ENCODE measurements at regions not wholly inside any gene's neighbourhood (a gene's known extent, or its start where the extent isn't known, plus 50 kb on each side); places are given as distances from the start of the nearest gene placed in this dataset.
A peak's percentile ranks its signal among the peaks of the same experiment; 100 is the strongest.

DNA sequence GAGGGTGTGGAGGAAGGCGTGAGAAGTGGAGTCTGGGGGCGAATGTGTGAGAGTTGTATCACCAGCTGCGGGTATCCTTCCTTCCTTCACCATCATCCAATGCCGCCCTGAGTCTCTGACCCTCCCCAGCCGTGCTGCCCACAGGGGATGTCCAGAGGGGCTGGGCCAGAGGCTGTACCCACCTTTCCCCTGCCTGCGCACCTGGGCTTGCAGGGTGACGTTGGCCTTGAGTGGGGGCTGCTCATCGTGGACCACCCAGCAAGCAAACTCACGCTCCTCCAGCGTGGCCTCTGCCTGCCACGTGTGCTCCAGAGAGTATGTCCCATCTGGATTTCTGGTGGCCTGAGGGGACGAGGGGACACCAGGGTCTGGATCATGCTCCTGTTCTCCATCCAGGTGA is 116.9 kb upstream of the SIRPA start:
- H3K27me3 Mint-ChIP-seq (ENCODE audit: low read depth): peaks cover 5% of the 10 kb centered on the region
- no peak overlapping the region for H3K4me3 Mint-ChIP-seq
- H3K4me1 Mint-ChIP-seq (ENCODE audit: low read depth): peaks cover 12% of the 10 kb centered on the region
- DNase-seq (ENCODE audit: low spot score): no peak
- no peaks in the 10 kb centered on the region for H3K9me3 Mint-ChIP-seq
- no peak overlapping the region for H3K27ac Mint-ChIP-seq
- H3K36me3 Mint-ChIP-seq (ENCODE audit: low read depth): no peaks in the 10 kb centered on the region

DNA sequence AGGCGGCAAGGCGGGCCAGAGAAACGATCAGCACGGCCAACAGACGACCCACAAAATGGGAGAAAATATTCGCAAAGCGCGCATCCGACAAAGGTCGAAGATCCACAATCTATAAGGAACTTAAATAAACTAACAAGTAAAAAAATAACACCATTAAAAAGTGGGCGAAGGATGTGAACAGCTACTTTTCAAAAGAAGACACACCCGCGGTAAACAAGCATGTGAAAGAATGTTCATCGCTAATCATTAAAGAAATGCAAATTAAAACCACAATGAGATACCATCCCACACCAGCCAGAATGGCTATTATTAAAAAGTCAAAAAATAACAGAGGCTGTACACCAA is 117.8 kb upstream of the SIRPA start:
- DNase-seq (ENCODE audit: low spot score): no peak
- Mint-ChIP-seq H3K27ac (no peak overlapping the region), H3K27me3 (ENCODE audit: low read depth) (peaks cover 5% of the 10 kb centered on the region), H3K36me3 (ENCODE audit: low read depth) (no peaks in the 10 kb centered on the region), H3K4me3 (peak overlapping the region; percentile 52), H3K4me1 (ENCODE audit: low read depth) (peaks cover 12% of the 10 kb centered on the region), H3K9me3 (no peaks in the 10 kb centered on the region)

DNA sequence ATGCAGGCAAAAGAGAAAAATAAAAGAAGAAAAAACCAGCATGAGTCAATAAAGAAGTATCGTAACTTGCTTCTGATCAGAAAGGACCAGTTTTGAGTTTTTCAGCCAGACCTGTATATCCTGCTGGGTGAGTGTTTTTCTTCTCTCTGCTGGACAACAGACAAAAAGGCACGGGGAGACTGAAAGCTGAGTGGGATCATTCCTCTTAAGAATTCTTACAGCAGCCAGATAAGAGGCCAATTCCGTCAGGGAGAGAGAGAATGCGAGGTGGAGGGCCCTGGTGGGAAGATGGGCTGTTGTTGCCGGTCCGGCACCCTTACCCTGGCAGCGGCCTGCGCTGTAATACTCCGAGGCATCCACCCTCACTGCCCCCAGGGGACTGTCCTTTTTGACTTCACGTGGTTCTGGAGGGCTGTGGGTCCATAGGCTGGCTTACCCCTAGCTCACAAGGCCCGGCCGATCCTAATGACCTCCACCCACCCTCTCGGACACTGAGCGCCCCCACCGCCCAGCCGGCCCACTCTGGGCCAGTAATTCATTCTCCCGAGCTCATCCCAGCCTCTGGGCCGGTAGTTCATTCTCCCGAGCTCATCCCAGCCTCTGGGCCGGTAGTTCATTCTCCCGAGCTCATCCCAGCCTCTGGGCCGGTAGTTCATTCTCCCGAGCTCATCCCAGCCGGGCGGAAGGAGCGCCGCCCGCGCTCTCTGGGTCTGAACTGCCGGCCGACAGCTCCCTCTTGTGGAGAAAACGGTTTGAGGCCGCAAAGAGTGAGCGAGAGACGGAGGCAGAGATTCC is 118.3 kb upstream of the SIRPA start:
- peak; percentile 75 for DNase-seq (ENCODE audit: low spot score)
- peak overlapping the region; percentile 52 for H3K4me3 Mint-ChIP-seq
- H3K4me1 Mint-ChIP-seq (ENCODE audit: low read depth): peaks cover 12% of the 10 kb centered on the region
- peaks cover 5% of the 10 kb centered on the region for H3K27me3 Mint-ChIP-seq (ENCODE audit: low read depth)
- no peak overlapping the region for H3K27ac Mint-ChIP-seq
- H3K9me3 Mint-ChIP-seq: no peaks in the 10 kb centered on the region
- H3K36me3 Mint-ChIP-seq (ENCODE audit: low read depth): no peaks in the 10 kb centered on the region

DNA sequence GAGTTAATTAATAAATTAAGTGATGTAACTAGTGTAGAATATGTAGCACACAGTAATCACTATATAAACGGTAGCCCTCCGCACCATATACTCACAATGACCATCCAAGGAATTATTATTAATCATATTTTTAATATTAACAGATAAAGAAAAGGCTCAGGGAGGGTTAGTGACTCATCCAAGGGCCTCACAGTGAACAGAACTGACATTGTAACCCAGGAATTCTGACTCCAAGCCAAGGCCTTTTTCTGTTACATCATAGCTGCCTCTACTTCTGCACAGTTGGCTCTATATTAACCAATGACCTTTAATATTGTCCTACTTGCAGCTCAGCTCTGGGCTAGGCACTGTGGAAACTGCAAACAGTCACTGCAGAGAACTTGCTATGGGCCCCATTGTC is 117.5 kb upstream of the SIRPG start:
- Mint-ChIP-seq H3K4me1 (ENCODE audit: low read depth) (peaks cover 12% of the 10 kb centered on the region), H3K27me3 (ENCODE audit: low read depth) (peaks cover 2% of the 10 kb centered on the region), H3K9me3 (no peaks in the 10 kb centered on the region), H3K36me3 (ENCODE audit: low read depth) (no peaks in the 10 kb centered on the region), H3K4me3 (no peak overlapping the region), H3K27ac (no peak overlapping the region)
- no peak for DNase-seq (ENCODE audit: low spot score)

DNA sequence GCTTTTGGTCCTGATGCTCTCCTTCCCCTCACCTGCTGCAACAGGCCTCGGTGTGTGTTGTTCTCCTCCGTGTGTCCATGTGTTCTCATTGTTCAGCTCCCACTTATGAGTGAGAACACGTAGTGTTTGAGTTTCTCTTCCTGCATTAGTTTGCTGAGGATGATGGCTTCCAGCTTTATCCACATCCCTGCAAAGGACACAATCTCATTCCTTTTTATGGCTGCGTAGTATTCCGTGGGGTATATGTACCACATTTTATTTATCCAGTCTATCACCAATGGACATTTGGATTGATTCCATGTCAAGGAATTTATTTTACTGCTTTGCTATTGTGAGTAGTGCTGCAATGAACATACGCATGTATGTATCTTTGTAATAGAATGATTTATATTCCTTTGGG is 116.9 kb upstream of the SIRPG start:
- Mint-ChIP-seq H3K27me3 (ENCODE audit: low read depth) (peaks cover 3% of the 10 kb centered on the region), H3K9me3 (no peaks in the 10 kb centered on the region), H3K36me3 (ENCODE audit: low read depth) (no peaks in the 10 kb centered on the region), H3K4me3 (no peak overlapping the region), H3K27ac (no peak overlapping the region), H3K4me1 (ENCODE audit: low read depth) (peaks cover 12% of the 10 kb centered on the region)
- DNase-seq (ENCODE audit: low spot score): no peak

DNA sequence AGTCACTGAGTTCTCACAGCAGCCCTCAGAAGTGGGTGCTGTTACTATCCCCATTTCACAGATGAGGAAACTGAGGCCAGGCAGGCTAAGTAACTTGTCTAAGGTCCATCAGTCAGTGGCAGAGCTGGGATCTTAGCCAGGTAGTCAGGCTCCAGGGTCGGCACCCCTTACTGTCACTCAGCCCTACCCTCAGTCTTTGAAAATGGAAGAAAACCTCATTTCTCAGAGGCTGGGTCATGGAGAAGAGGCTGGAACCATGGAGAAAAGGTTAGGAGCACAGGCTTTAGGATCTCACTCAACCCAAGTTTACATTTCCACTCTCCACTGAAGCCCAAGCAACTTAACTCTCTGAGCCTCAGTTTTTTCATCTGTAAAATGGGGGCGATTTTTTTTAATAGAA is 116.2 kb upstream of the SIRPG start:
- DNase-seq (ENCODE audit: low spot score): no peak
- H3K36me3 Mint-ChIP-seq (ENCODE audit: low read depth): no peaks in the 10 kb centered on the region
- H3K4me1 Mint-ChIP-seq (ENCODE audit: low read depth): peaks cover 12% of the 10 kb centered on the region
- H3K9me3 Mint-ChIP-seq: no peaks in the 10 kb centered on the region
- H3K4me3 Mint-ChIP-seq: no peak overlapping the region
- no peak overlapping the region for H3K27ac Mint-ChIP-seq
- peaks cover 4% of the 10 kb centered on the region for H3K27me3 Mint-ChIP-seq (ENCODE audit: low read depth)

DNA sequence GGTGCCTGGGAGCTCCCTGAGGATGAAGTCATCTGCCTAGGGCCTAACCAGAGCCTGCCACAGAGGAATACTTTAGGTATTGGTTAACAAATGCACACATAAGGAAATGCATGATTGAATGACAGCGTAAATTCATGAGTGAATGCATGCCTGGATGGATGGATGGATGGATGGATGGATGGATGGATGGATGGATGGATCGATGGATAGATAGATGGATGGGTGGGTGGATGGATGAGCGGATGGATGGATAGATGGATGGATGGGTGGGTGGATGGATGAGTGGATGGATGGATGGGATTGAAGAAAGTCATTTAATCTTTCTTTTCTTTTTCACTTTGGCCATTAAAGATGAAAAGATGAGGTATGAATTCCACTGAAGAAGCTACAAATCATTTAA is 111.9 kb upstream of the SIRPG start:
- peaks cover 5% of the 10 kb centered on the region for H3K27me3 Mint-ChIP-seq (ENCODE audit: low read depth)
- no peak overlapping the region for H3K4me3 Mint-ChIP-seq
- H3K4me1 Mint-ChIP-seq (ENCODE audit: low read depth): no peaks in the 10 kb centered on the region
- H3K9me3 Mint-ChIP-seq: no peaks in the 10 kb centered on the region
- H3K27ac Mint-ChIP-seq: no peak overlapping the region
- no peak for DNase-seq (ENCODE audit: low spot score)
- no peaks in the 10 kb centered on the region for H3K36me3 Mint-ChIP-seq (ENCODE audit: low read depth)

DNA sequence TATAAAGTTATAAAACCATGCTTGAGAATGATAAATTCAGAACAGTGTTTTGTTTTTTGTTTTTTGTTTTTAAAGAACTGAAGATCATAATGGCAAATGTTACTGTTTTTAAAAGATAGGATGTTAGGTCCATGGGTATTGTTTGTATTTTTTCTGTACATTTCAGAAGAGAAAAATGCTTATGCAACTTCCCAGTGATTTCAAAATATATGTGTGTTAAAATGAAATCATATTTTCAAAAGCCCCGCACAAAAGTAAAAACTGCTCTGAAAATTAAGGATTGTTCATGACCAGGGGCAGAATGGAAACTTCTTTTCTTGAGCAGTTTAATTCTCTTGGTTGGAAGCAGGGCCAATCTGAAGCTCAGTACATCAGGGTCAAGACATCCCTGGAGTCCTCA is 109.2 kb upstream of the SIRPG start:
- Mint-ChIP-seq H3K36me3 (ENCODE audit: low read depth) (no peaks in the 10 kb centered on the region), H3K4me3 (no peak overlapping the region), H3K4me1 (ENCODE audit: low read depth) (no peaks in the 10 kb centered on the region), H3K27me3 (ENCODE audit: low read depth) (peaks cover 5% of the 10 kb centered on the region), H3K9me3 (no peaks in the 10 kb centered on the region), H3K27ac (no peak overlapping the region)
- DNase-seq (ENCODE audit: low spot score): no peak

DNA sequence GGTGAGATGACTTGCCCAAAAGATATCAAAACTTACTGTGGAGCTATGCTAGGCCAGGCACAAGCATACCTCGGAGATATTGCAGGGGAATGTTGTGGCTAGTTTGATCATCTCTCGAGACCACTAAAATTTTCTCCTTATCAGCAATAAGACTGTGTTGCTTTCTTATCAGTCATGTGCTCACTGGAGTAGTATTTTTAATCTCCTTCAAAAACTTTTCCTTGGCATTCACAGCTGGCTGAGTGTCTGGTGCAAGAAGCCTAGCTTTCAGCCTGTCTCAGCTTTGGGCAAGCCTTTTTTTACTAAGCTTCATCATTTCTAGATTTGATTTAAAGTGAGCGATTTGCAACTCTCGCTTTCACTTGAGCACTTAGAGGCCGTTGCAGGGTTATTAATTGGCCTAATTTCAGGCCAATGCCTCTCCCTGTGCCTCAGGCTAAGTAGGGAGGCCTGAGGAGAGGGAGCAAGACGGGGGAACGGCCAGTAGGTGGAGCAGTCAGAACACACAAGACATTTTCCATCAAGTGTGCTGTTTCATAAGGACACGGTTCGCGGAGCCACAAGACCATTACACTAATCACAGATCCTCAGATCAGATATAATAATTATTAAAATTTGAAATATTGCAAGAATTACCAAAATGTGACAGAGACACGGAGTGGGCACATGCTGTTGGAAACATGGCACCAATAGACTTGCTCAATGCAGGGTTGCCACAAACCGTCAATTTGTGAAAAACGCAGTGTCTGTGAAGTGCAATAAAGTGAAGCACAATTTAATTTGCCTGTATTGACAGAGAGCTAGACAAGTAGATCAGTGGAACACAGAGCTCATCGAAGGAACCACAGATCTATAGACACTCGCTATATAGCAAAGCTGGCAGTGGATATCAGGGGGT is 106.8 kb upstream of the SIRPG start:
- Mint-ChIP-seq H3K4me1 (ENCODE audit: low read depth) (no peaks in the 10 kb centered on the region), H3K27me3 (ENCODE audit: low read depth) (peaks cover 12% of the 10 kb centered on the region), H3K4me3 (no peak overlapping the region), H3K27ac (no peak overlapping the region), H3K36me3 (ENCODE audit: low read depth) (no peaks in the 10 kb centered on the region), H3K9me3 (no peaks in the 10 kb centered on the region)
- peak; percentile 32 for DNase-seq (ENCODE audit: low spot score)

DNA sequence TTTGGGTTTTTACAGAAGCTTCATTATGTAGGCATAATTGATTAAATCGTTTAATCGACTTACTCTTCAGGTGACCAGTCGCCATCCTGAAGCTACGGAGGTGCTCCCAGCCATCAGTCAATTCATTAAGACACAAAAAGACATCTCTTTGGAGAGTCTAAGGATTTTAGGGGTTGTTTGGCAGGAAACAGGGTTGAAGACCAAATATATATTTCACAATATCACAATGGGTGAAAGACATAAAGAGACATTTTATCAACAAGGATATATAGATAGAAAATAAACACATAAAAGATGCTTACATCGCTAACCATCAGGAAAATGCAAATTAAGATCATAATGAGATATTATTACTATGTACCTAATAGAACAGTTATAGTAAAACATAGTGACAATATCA is 104.0 kb upstream of the SIRPG start:
- no peaks in the 10 kb centered on the region for H3K9me3 Mint-ChIP-seq
- H3K27me3 Mint-ChIP-seq (ENCODE audit: low read depth): peaks cover 8% of the 10 kb centered on the region
- H3K36me3 Mint-ChIP-seq (ENCODE audit: low read depth): no peaks in the 10 kb centered on the region
- no peak overlapping the region for H3K4me3 Mint-ChIP-seq
- H3K27ac Mint-ChIP-seq: no peak overlapping the region
- no peaks in the 10 kb centered on the region for H3K4me1 Mint-ChIP-seq (ENCODE audit: low read depth)
- DNase-seq (ENCODE audit: low spot score): no peak

DNA sequence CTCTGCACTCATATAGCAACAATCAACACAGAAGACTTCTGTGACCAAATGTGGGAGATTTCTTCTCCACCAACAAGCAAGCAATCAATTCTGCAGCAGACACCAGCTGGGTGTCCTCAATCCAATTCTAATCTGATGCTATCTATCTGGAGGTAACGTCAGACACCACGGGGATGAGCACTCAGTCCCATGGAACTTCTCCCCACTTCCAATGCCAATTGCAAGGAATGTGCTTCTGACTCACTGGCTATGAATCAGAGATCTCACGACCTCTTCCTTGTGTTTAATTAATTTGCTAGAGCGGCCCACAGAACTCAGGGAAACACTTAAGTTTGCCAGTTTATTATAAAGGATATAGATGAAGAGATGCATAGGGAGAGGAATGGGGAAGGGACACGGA is 103.5 kb upstream of the SIRPG start:
- H3K27ac Mint-ChIP-seq: no peak overlapping the region
- H3K4me3 Mint-ChIP-seq: no peak overlapping the region
- no peaks in the 10 kb centered on the region for H3K36me3 Mint-ChIP-seq (ENCODE audit: low read depth)

DNA sequence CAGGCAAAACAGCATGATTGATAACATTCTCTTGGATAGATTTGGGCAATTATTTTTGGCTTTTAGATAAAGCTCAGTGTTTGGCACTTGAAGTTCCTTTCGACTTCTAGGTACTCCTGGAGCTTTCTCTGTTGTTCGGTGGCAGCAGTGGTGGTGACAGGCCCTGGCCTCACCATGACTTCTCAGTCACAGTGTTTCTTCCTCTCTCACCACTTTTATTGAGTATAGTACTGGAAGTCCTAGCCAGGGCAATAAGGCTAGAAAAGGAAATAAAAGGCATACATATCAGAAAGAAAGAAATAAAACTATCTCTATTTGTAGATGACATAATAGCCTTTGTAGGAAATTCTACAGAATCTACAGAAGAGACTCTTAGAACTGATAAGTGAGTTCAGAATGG is 101.2 kb upstream of the SIRPG start:
- no peak for DNase-seq (ENCODE audit: low spot score)
- H3K9me3 Mint-ChIP-seq: no peaks in the 10 kb centered on the region
- H3K4me1 Mint-ChIP-seq (ENCODE audit: low read depth): no peaks in the 10 kb centered on the region
- H3K4me3 Mint-ChIP-seq: no peak overlapping the region
- H3K36me3 Mint-ChIP-seq (ENCODE audit: low read depth): no peaks in the 10 kb centered on the region
- H3K27me3 Mint-ChIP-seq (ENCODE audit: low read depth): peaks cover 25% of the 10 kb centered on the region
- no peak overlapping the region for H3K27ac Mint-ChIP-seq

More for the DNA sequence above, 103.5 kb upstream of the SIRPG start:
- no peak for DNase-seq (ENCODE audit: low spot score)
- H3K27me3 Mint-ChIP-seq (ENCODE audit: low read depth): peaks cover 8% of the 10 kb centered on the region
- H3K4me1 Mint-ChIP-seq (ENCODE audit: low read depth): no peaks in the 10 kb centered on the region
- H3K9me3 Mint-ChIP-seq: no peaks in the 10 kb centered on the region

DNA sequence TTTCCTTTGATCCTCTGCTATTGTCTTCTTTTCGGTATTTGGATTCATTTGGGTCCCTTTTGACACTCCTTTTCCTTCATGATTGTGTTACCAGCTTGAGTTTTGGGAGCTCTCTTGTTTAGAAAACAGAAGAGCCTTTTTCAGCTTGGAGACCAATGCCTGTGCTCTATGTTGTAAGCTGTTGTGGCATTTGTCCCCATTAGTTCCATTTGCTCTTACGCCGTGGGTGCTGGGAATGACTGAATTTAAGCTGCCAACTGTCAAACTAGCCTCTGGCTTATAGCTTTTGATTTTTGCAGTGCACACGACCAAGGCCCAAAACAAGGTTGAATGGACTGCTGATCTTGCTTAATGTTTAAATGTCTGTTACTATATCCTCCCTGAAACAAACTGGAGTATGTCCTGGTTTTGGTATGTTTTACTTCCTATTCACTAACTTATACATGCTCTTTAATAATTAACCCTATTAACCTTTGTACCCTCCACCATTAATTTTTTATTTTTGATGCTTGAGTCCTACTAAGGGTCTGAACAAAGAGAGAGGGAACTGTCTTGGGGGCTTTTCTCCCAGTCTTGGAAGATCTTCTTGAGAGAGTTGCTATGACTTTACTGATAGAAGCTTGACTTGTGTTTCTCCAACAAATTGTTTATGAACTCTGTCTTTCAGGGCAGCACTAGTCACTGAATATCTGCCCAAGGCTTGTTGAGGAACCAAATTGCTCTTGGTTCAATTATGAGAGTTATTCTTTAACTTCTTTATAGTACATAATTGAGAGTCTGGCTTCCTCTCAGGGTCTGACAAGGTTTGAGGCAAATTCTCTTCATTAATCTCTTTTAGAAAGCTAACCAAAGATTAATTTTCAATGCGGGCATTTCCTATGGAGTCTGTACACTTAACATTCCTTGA is 100.3 kb upstream of the SIRPG start:
- Mint-ChIP-seq H3K36me3 (ENCODE audit: low read depth) (no peaks in the 10 kb centered on the region), H3K27ac (no peak overlapping the region), H3K27me3 (ENCODE audit: low read depth) (peaks cover 31% of the 10 kb centered on the region), H3K9me3 (no peaks in the 10 kb centered on the region), H3K4me3 (no peak overlapping the region), H3K4me1 (ENCODE audit: low read depth) (no peaks in the 10 kb centered on the region)
- DNase-seq (ENCODE audit: low spot score): no peak

DNA sequence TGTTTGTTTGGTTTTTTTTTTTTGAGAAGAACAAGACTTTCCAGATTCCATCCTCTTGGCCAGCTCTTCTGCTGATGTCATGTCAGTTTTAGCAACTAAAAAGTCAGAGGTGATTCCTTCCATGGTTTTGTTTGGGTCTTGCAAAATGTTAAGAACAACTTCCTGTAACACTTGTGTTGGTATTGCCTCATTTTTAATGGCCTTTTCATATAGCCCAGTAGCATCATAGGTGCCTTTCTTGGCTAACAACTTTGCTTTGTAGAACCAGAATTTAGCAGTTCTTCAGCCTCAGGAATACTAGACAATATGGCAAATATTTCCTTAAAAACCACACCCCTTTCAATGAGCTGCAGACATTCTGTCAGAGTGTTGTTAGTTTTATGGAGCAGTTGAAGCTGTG is 99.5 kb upstream of the SIRPG start:
- no peaks in the 10 kb centered on the region for H3K9me3 Mint-ChIP-seq
- DNase-seq (ENCODE audit: low spot score): no peak
- no peaks in the 10 kb centered on the region for H3K36me3 Mint-ChIP-seq (ENCODE audit: low read depth)
- no peaks in the 10 kb centered on the region for H3K4me1 Mint-ChIP-seq (ENCODE audit: low read depth)
- no peak overlapping the region for H3K27ac Mint-ChIP-seq
- H3K4me3 Mint-ChIP-seq: no peak overlapping the region
- peaks cover 38% of the 10 kb centered on the region for H3K27me3 Mint-ChIP-seq (ENCODE audit: low read depth)

Measured in T-helper 2 cell treated with Interferon-gamma antibody and Interleukin-4, amounts not matched to agents 5 μg/mL and 100 μg/mL, for 36 hours (primary cell).